NOMO-1 (cell line): ENCODE measurements at regions not wholly inside any gene's neighbourhood (a gene's known extent, or its start where the extent isn't known, plus 50 kb on each side); places are given as distances from the start of the nearest gene placed in this dataset.

Experiments
- DNase-seq, 2 experiments: peaks; one replicate each; lab custom pipeline; 2025; ENCODE audit not compliant: unreplicated experiment in 2 of 2; lab: John Stamatoyannopoulos, UW

- no peak for DNase-seq
Observed at GRCh38 chr5:13480834-13481233, 463.7 kb downstream of the DNAH5 start.

GRCh38 chr5:13478831-13479465 is 465.5 kb downstream of the DNAH5 start:
- peak in 1 of 2 experiments; percentile 40 for DNase-seq

GRCh38 chr5:13477118-13477737 is 467.3 kb downstream of the DNAH5 start:
- no peak for DNase-seq

GRCh38 chr5:13472842-13473241 is 471.6 kb downstream of the DNAH5 start:
- DNase-seq: no peak

- DNase-seq: no peak
Observed at GRCh38 chr5:13470975-13471374, 473.5 kb downstream of the DNAH5 start.

GRCh38 chr5:13470263-13470662 is 474.2 kb downstream of the DNAH5 start:
- no peak for DNase-seq

GRCh38 chr5:13464532-13465193 is 479.8 kb downstream of the DNAH5 start:
- DNase-seq: no peak

- DNase-seq: no peak
Observed at GRCh38 chr5:13460587-13460986, 483.9 kb downstream of the DNAH5 start.

- DNase-seq: no peak
Observed at GRCh38 chr5:13454050-13454449, 490.4 kb downstream of the DNAH5 start.

- DNase-seq: no peak
Observed at GRCh38 chr5:13448843-13449242, 495.6 kb downstream of the DNAH5 start.

- no peak for DNase-seq
Observed at GRCh38 chr5:13439430-13439829, 505.1 kb downstream of the DNAH5 start.

GRCh38 chr5:13427827-13428557 is 516.5 kb downstream of the DNAH5 start:
- DNase-seq: no peak

- DNase-seq: no peak
Observed at GRCh38 chr5:13412040-13412595, 532.4 kb downstream of the DNAH5 start.

GRCh38 chr5:13408616-13409015 is 535.9 kb downstream of the DNAH5 start:
- DNase-seq: no peak

GRCh38 chr5:13403351-13403750 is 541.1 kb downstream of the DNAH5 start:
- DNase-seq: no peak

- DNase-seq: no peak
Observed at GRCh38 chr5:13385066-13385465, 559.4 kb downstream of the DNAH5 start.

GRCh38 chr5:13382232-13382631 is 562.3 kb downstream of the DNAH5 start:
- DNase-seq: no peak

GRCh38 chr5:13378091-13378490 is 566.4 kb downstream of the DNAH5 start:
- no peak for DNase-seq

- no peak for DNase-seq
Observed at GRCh38 chr5:13359344-13359743, 585.1 kb downstream of the DNAH5 start.

GRCh38 chr5:13358342-13358741 is 586.1 kb downstream of the DNAH5 start:
- no peak for DNase-seq

GRCh38 chr5:13357929-13358328 is 586.6 kb downstream of the DNAH5 start:
- DNase-seq: no peak
